ENCODE measurements at regions not wholly inside any gene's neighbourhood (a gene's known extent, or its start where the extent isn't known, plus 50 kb on each side); places are given as distances from the start of the nearest gene placed in this dataset.
"Not testable (repeated sequence)": the region's sequence is repeated elsewhere in the genome, so short reads cannot be mapped to it uniquely, and the experiment has no call there.

GRCh38 chr2:83826577-83826976 is 632.5 kb downstream of the SUCLG1 start:
- no peaks in the 10 kb centered on the region for H3K27me3 Mint-ChIP-seq
- no peak for DNase-seq
- H3K4me1 Mint-ChIP-seq (ENCODE audit: low read depth), result no peaks in the 10 kb centered on the region
- H3K27ac Mint-ChIP-seq, result no peak overlapping the region
- H3K9me3 Mint-ChIP-seq, result no peaks in the 10 kb centered on the region
- no peak overlapping the region for H3K4me3 Mint-ChIP-seq
- H3K36me3 Mint-ChIP-seq (ENCODE audit: low read depth), result no peaks in the 10 kb centered on the region

- Mint-ChIP-seq H3K9me3 (peaks cover 2% of the 10 kb centered on the region), H3K27ac (no peak overlapping the region), H3K36me3 (ENCODE audit: low read depth) (no peaks in the 10 kb centered on the region), H3K27me3 (no peaks in the 10 kb centered on the region), H3K4me3 (no peak overlapping the region), H3K4me1 (ENCODE audit: low read depth) (no peaks in the 10 kb centered on the region)
- DNase-seq, result no peak
These were observed 635.9 kb downstream of the SUCLG1 start for GRCh38 chr2:83823229-83823628.

- H3K27me3 Mint-ChIP-seq, result no peaks in the 10 kb centered on the region
- H3K9me3 Mint-ChIP-seq, result peaks cover 2% of the 10 kb centered on the region
- no peaks in the 10 kb centered on the region for H3K36me3 Mint-ChIP-seq (ENCODE audit: low read depth)
- no peaks in the 10 kb centered on the region for H3K4me1 Mint-ChIP-seq (ENCODE audit: low read depth)
- DNase-seq, result no peak
- no peak overlapping the region for H3K27ac Mint-ChIP-seq
- no peak overlapping the region for H3K4me3 Mint-ChIP-seq
These were observed 641.6 kb downstream of the SUCLG1 start for GRCh38 chr2:83817511-83817910.

GRCh38 chr2:83808878-83809277 is 650.2 kb downstream of the SUCLG1 start:
- Mint-ChIP-seq H3K36me3 (ENCODE audit: low read depth) (no peaks in the 10 kb centered on the region), H3K9me3 (no peaks in the 10 kb centered on the region), H3K4me1 (ENCODE audit: low read depth) (no peaks in the 10 kb centered on the region)

GRCh38 chr2:83802604-83803003 is 656.5 kb downstream of the SUCLG1 start:
- Mint-ChIP-seq H3K27ac (no peak overlapping the region), H3K27me3 (no peaks in the 10 kb centered on the region), H3K36me3 (ENCODE audit: low read depth) (no peaks in the 10 kb centered on the region), H3K9me3 (no peaks in the 10 kb centered on the region), H3K4me3 (no peak overlapping the region), H3K4me1 (ENCODE audit: low read depth) (no peaks in the 10 kb centered on the region)
- DNase-seq, result no peak

More at GRCh38 chr2:83808878-83809277, 650.2 kb downstream of the SUCLG1 start:
- Mint-ChIP-seq H3K27ac (no peak overlapping the region), H3K27me3 (no peaks in the 10 kb centered on the region), H3K4me3 (no peak overlapping the region)
- DNase-seq, result no peak

GRCh38 chr2:83795777-83796176 is 663.3 kb downstream of the SUCLG1 start:
- no peak overlapping the region for H3K4me3 Mint-ChIP-seq
- no peaks in the 10 kb centered on the region for H3K27me3 Mint-ChIP-seq
- H3K36me3 Mint-ChIP-seq (ENCODE audit: low read depth), result no peaks in the 10 kb centered on the region
- H3K4me1 Mint-ChIP-seq (ENCODE audit: low read depth), result no peaks in the 10 kb centered on the region
- H3K27ac Mint-ChIP-seq, result no peak overlapping the region
- peaks cover 2% of the 10 kb centered on the region for H3K9me3 Mint-ChIP-seq
- DNase-seq, result no peak

- H3K36me3 Mint-ChIP-seq (ENCODE audit: low read depth); H3K9me3 Mint-ChIP-seq; H3K4me3 Mint-ChIP-seq; H3K27ac Mint-ChIP-seq; H3K27me3 Mint-ChIP-seq; DNase-seq; H3K4me1 Mint-ChIP-seq (ENCODE audit: low read depth): not testable (repeated sequence)
These were observed 668.6 kb downstream of the SUCLG1 start for GRCh38 chr2:83790467-83790866.

- not testable (repeated sequence) for H3K27ac Mint-ChIP-seq; H3K27me3 Mint-ChIP-seq; H3K36me3 Mint-ChIP-seq (ENCODE audit: low read depth); H3K4me1 Mint-ChIP-seq (ENCODE audit: low read depth); H3K4me3 Mint-ChIP-seq; DNase-seq; H3K9me3 Mint-ChIP-seq
These were observed 669.4 kb downstream of the SUCLG1 start for GRCh38 chr2:83789674-83790073.

- H3K27ac Mint-ChIP-seq; H3K27me3 Mint-ChIP-seq; H3K4me3 Mint-ChIP-seq; H3K9me3 Mint-ChIP-seq; H3K4me1 Mint-ChIP-seq (ENCODE audit: low read depth); DNase-seq; H3K36me3 Mint-ChIP-seq (ENCODE audit: low read depth): not testable (repeated sequence)
These were observed 670.0 kb downstream of the SUCLG1 start for GRCh38 chr2:83788938-83789566.

- no peak overlapping the region for H3K27ac Mint-ChIP-seq
- peaks cover 3% of the 10 kb centered on the region for H3K9me3 Mint-ChIP-seq
- no peaks in the 10 kb centered on the region for H3K36me3 Mint-ChIP-seq (ENCODE audit: low read depth)
- no peak overlapping the region for H3K4me3 Mint-ChIP-seq
- H3K27me3 Mint-ChIP-seq, result no peaks in the 10 kb centered on the region
- no peaks in the 10 kb centered on the region for H3K4me1 Mint-ChIP-seq (ENCODE audit: low read depth)
- no peak for DNase-seq
These were observed 671.9 kb downstream of the SUCLG1 start for GRCh38 chr2:83787189-83787588.

GRCh38 chr2:83786140-83786539 is 672.9 kb downstream of the SUCLG1 start:
- DNase-seq, result no peak
- Mint-ChIP-seq H3K9me3 (peaks cover 11% of the 10 kb centered on the region), H3K27ac (no peak overlapping the region), H3K4me1 (ENCODE audit: low read depth) (no peaks in the 10 kb centered on the region), H3K27me3 (no peaks in the 10 kb centered on the region), H3K4me3 (no peak overlapping the region), H3K36me3 (ENCODE audit: low read depth) (no peaks in the 10 kb centered on the region)

- Mint-ChIP-seq H3K27me3 (no peaks in the 10 kb centered on the region), H3K36me3 (ENCODE audit: low read depth) (no peaks in the 10 kb centered on the region), H3K4me3 (no peak overlapping the region), H3K27ac (no peak overlapping the region), H3K4me1 (ENCODE audit: low read depth) (no peaks in the 10 kb centered on the region), H3K9me3 (peaks cover 13% of the 10 kb centered on the region)
- no peak for DNase-seq
These were observed 674.1 kb downstream of the SUCLG1 start for GRCh38 chr2:83784947-83785346.

GRCh38 chr2:83784315-83784714 is 674.8 kb downstream of the SUCLG1 start:
- Mint-ChIP-seq H3K4me3 (no peak overlapping the region), H3K36me3 (ENCODE audit: low read depth) (no peaks in the 10 kb centered on the region), H3K9me3 (peaks cover 13% of the 10 kb centered on the region), H3K27ac (no peak overlapping the region), H3K4me1 (ENCODE audit: low read depth) (no peaks in the 10 kb centered on the region), H3K27me3 (no peaks in the 10 kb centered on the region)
- no peak for DNase-seq

- Mint-ChIP-seq H3K36me3 (ENCODE audit: low read depth) (no peaks in the 10 kb centered on the region), H3K4me3 (no peak overlapping the region), H3K9me3 (peaks cover 11% of the 10 kb centered on the region), H3K27ac (no peak overlapping the region), H3K4me1 (ENCODE audit: low read depth) (no peaks in the 10 kb centered on the region), H3K27me3 (no peaks in the 10 kb centered on the region)
- no peak for DNase-seq
These were observed 677.0 kb downstream of the SUCLG1 start for GRCh38 chr2:83782122-83782521.

GRCh38 chr2:83764447-83765005 is 694.6 kb downstream of the SUCLG1 start:
- DNase-seq, result no peak
- H3K9me3 Mint-ChIP-seq, result peaks cover 28% of the 10 kb centered on the region
- H3K36me3 Mint-ChIP-seq (ENCODE audit: low read depth), result no peaks in the 10 kb centered on the region
- H3K27me3 Mint-ChIP-seq, result no peaks in the 10 kb centered on the region
- no peak overlapping the region for H3K27ac Mint-ChIP-seq
- H3K4me1 Mint-ChIP-seq (ENCODE audit: low read depth), result no peaks in the 10 kb centered on the region
- H3K4me3 Mint-ChIP-seq, result no peak overlapping the region

GRCh38 chr2:83757329-83757728 is 701.8 kb downstream of the SUCLG1 start:
- no peaks in the 10 kb centered on the region for H3K4me1 Mint-ChIP-seq (ENCODE audit: low read depth)
- DNase-seq, result no peak
- no peaks in the 10 kb centered on the region for H3K36me3 Mint-ChIP-seq (ENCODE audit: low read depth)
- no peaks in the 10 kb centered on the region for H3K27me3 Mint-ChIP-seq
- peaks cover 9% of the 10 kb centered on the region for H3K9me3 Mint-ChIP-seq
- no peak overlapping the region for H3K4me3 Mint-ChIP-seq
- no peak overlapping the region for H3K27ac Mint-ChIP-seq
